ENCODE measurements at regions not wholly inside any gene's neighbourhood (a gene's known extent, or its start where the extent isn't known, plus 50 kb on each side); places are given as distances from the start of the nearest gene placed in this dataset.

DNA sequence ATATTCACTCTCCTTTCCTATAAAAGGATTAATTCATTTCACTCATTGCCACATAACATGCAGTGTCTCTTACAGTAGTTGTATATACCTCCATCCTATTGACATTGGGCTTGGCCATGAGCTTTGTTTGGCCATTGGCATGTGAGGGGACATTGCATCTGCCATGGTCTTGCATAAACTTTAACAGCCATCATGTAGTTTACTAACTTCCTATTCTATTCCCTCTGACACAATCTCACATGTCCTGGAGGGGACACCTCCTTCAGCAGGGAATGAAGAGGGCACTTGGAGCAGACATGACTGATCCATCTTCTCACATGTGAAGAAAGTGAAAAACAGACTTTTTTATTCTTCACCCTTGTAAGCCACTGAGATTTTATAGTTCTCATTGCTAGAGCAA, 115.5 kb upstream of the MARCKS start:
- H3K4me3 ChIP-seq = no peak overlapping the region
- ATAC-seq = no peak

More for the DNA sequence above, 115.5 kb upstream of the MARCKS start:
- no peaks in the 10 kb centered on the region for H3K27me3 ChIP-seq (ENCODE audit: insufficient read depth)
- H3K4me1 ChIP-seq (ENCODE audit: insufficient read depth) = no peaks in the 10 kb centered on the region
- Mint-ChIP-seq H3K9me3 (no peaks in the 10 kb centered on the region), H3K4me3 (no peak overlapping the region), H3K36me3 (ENCODE audit: low read depth) (no peaks in the 10 kb centered on the region), H3K27me3 (ENCODE audit: insufficient read depth, low read depth, poor library complexity) (no peaks in the 10 kb centered on the region), H3K27ac (no peak overlapping the region), H3K4me1 (no peaks in the 10 kb centered on the region)
- H3K27ac ChIP-seq (ENCODE audit: low read depth) = no peak overlapping the region
- no peak overlapping the region for H2AFZ ChIP-seq
- DNase-seq (ENCODE audit: low spot score) = no peak
- no peaks in the 10 kb centered on the region for H4K20me1 ChIP-seq (replicated peaks; ENCODE audit: insufficient read depth)
- H3K9me2 ChIP-seq (ENCODE audit: insufficient read depth) = peaks cover 8% of the 10 kb centered on the region; the same call in 1 of the 2 replicates
- no peaks in the 10 kb centered on the region for H3K36me3 ChIP-seq (ENCODE audit: insufficient read depth)
- H3F3A ChIP-seq (replicated peaks; ENCODE audit: low read depth) = no peaks in the 10 kb centered on the region
- no peak overlapping the region for H3K4me2 ChIP-seq
- TF ChIP-seq CREB1 (CRISPR knock-in tag; IDR thresholded peaks at IDR 0.05; ENCODE audit: low read depth) = no peak
- no peak for TF ChIP-seq POLR2AphosphoS5 (IDR thresholded peaks at IDR 0.05; ENCODE audit: low read depth)
- no peak for TF ChIP-seq NANOG (IDR thresholded peaks at IDR 0.05; ENCODE audit: borderline replicate concordance)
- TF ChIP-seq ZNF114 (CRISPR knock-in tag; IDR thresholded peaks at IDR 0.05) = no peak
- TF ChIP-seq JUNB (IDR thresholded peaks at IDR 0.05; ENCODE audit: unreplicated experiment) = no peak
- TF ChIP-seq, protein P1, sequence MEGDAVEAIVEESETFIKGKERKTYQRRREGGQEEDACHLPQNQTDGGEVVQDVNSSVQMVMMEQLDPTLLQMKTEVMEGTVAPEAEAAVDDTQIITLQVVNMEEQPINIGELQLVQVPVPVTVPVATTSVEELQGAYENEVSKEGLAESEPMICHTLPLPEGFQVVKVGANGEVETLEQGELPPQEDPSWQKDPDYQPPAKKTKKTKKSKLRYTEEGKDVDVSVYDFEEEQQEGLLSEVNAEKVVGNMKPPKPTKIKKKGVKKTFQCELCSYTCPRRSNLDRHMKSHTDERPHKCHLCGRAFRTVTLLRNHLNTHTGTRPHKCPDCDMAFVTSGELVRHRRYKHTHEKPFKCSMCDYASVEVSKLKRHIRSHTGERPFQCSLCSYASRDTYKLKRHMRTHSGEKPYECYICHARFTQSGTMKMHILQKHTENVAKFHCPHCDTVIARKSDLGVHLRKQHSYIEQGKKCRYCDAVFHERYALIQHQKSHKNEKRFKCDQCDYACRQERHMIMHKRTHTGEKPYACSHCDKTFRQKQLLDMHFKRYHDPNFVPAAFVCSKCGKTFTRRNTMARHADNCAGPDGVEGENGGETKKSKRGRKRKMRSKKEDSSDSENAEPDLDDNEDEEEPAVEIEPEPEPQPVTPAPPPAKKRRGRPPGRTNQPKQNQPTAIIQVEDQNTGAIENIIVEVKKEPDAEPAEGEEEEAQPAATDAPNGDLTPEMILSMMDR (conservative IDR thresholded peaks at IDR 0.05; ENCODE audit: low read depth in 2 of 2) = no peak
- TF ChIP-seq ZNF331 (CRISPR knock-in tag; IDR thresholded peaks at IDR 0.05; ENCODE audit: low read depth) = no peak
- no peak for TF ChIP-seq STAT1 (IDR thresholded peaks at IDR 0.05; ENCODE audit: unreplicated experiment)
- TF ChIP-seq, protein P2, sequence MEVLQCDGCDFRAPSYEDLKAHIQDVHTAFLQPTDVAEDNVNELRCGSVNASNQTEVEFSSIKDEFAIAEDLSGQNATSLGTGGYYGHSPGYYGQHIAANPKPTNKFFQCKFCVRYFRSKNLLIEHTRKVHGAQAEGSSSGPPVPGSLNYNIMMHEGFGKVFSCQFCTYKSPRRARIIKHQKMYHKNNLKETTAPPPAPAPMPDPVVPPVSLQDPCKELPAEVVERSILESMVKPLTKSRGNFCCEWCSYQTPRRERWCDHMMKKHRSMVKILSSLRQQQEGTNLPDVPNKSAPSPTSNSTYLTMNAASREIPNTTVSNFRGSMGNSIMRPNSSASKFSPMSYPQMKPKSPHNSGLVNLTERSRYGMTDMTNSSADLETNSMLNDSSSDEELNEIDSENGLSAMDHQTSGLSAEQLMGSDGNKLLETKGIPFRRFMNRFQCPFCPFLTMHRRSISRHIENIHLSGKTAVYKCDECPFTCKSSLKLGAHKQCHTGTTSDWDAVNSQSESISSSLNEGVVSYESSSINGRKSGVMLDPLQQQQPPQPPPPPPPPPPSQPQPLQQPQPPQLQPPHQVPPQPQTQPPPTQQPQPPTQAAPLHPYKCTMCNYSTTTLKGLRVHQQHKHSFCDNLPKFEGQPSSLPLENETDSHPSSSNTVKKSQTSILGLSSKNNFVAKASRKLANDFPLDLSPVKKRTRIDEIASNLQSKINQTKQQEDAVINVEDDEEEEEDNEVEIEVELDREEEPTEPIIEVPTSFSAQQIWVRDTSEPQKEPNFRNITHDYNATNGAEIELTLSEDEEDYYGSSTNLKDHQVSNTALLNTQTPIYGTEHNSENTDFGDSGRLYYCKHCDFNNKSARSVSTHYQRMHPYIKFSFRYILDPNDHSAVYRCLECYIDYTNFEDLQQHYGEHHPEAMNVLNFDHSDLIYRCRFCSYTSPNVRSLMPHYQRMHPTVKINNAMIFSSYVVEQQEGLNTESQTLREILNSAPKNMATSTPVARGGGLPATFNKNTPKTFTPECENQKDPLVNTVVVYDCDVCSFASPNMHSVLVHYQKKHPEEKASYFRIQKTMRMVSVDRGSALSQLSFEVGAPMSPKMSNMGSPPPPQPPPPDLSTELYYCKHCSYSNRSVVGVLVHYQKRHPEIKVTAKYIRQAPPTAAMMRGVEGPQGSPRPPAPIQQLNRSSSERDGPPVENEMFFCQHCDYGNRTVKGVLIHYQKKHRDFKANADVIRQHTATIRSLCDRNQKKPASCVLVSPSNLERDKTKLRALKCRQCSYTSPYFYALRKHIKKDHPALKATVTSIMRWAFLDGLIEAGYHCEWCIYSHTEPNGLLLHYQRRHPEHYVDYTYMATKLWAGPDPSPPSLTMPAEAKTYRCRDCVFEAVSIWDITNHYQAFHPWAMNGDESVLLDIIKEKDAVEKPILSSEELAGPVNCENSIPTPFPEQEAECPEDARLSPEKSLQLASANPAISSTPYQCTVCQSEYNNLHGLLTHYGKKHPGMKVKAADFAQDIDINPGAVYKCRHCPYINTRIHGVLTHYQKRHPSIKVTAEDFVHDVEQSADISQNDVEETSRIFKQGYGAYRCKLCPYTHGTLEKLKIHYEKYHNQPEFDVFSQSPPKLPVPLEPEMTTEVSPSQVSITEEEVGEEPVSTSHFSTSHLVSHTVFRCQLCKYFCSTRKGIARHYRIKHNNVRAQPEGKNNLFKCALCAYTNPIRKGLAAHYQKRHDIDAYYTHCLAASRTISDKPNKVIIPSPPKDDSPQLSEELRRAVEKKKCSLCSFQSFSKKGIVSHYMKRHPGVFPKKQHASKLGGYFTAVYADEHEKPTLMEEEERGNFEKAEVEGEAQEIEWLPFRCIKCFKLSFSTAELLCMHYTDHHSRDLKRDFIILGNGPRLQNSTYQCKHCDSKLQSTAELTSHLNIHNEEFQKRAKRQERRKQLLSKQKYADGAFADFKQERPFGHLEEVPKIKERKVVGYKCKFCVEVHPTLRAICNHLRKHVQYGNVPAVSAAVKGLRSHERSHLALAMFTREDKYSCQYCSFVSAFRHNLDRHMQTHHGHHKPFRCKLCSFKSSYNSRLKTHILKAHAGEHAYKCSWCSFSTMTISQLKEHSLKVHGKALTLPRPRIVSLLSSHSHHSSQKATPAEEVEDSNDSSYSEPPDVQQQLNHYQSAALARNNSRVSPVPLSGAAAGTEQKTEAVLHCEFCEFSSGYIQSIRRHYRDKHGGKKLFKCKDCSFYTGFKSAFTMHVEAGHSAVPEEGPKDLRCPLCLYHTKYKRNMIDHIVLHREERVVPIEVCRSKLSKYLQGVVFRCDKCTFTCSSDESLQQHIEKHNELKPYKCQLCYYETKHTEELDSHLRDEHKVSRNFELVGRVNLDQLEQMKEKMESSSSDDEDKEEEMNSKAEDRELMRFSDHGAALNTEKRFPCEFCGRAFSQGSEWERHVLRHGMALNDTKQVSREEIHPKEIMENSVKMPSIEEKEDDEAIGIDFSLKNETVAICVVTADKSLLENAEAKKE (CRISPR knock-in tag; IDR thresholded peaks at IDR 0.05) = no peak
- TF ChIP-seq, protein P3, sequence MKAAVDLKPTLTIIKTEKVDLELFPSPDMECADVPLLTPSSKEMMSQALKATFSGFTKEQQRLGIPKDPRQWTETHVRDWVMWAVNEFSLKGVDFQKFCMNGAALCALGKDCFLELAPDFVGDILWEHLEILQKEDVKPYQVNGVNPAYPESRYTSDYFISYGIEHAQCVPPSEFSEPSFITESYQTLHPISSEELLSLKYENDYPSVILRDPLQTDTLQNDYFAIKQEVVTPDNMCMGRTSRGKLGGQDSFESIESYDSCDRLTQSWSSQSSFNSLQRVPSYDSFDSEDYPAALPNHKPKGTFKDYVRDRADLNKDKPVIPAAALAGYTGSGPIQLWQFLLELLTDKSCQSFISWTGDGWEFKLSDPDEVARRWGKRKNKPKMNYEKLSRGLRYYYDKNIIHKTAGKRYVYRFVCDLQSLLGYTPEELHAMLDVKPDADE (IDR thresholded peaks at IDR 0.05) = no peak
- no peak for TF ChIP-seq EZH2 (IDR thresholded peaks at IDR 0.05; ENCODE audit: low read depth, unreplicated experiment)
- TF ChIP-seq, protein P4, sequence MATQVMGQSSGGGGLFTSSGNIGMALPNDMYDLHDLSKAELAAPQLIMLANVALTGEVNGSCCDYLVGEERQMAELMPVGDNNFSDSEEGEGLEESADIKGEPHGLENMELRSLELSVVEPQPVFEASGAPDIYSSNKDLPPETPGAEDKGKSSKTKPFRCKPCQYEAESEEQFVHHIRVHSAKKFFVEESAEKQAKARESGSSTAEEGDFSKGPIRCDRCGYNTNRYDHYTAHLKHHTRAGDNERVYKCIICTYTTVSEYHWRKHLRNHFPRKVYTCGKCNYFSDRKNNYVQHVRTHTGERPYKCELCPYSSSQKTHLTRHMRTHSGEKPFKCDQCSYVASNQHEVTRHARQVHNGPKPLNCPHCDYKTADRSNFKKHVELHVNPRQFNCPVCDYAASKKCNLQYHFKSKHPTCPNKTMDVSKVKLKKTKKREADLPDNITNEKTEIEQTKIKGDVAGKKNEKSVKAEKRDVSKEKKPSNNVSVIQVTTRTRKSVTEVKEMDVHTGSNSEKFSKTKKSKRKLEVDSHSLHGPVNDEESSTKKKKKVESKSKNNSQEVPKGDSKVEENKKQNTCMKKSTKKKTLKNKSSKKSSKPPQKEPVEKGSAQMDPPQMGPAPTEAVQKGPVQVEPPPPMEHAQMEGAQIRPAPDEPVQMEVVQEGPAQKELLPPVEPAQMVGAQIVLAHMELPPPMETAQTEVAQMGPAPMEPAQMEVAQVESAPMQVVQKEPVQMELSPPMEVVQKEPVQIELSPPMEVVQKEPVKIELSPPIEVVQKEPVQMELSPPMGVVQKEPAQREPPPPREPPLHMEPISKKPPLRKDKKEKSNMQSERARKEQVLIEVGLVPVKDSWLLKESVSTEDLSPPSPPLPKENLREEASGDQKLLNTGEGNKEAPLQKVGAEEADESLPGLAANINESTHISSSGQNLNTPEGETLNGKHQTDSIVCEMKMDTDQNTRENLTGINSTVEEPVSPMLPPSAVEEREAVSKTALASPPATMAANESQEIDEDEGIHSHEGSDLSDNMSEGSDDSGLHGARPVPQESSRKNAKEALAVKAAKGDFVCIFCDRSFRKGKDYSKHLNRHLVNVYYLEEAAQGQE (IDR thresholded peaks at IDR 0.05; ENCODE audit: unreplicated experiment) = no peak
- no peak for TF ChIP-seq EZH2phosphoT487 (IDR thresholded peaks at IDR 0.05; ENCODE audit: unreplicated experiment)
- no peaks in the 10 kb centered on the region for H3K79me2 ChIP-seq (replicated peaks; ENCODE audit: insufficient read depth)
